ENCODE measurements at regions not wholly inside any gene's neighbourhood (a gene's known extent, or its start where the extent isn't known, plus 50 kb on each side); places are given as distances from the start of the nearest gene placed in this dataset.

GRCh38 chr6:84975316-84975715, 210.9 kb upstream of the TBX18 start:
- TF ChIP-seq CTCF (conservative IDR thresholded peaks at IDR 0.05 in 1 of 2, IDR thresholded peaks at IDR 0.05 in 1 of 2; ENCODE audit: extremely low read depth in 1 of 2, insufficient read depth in 1 of 2, low read depth in 1 of 2, low read length in 2 of 2) (no peak), EZH2 (IDR thresholded peaks at IDR 0.05; ENCODE audit: borderline replicate concordance, low read length) (no peak)
